GM18520 (cell line): ENCODE measurements at regions not wholly inside any gene's neighbourhood (a gene's known extent, or its start where the extent isn't known, plus 50 kb on each side); places are given as distances from the start of the nearest gene placed in this dataset.

Experiments used
- ATAC-seq: cut with Tn5 transposase; IDR thresholded peaks from one replicate; pipeline ENCODE4 v1.9.1; 2021; ENCODE audit not compliant: unreplicated experiment

DNA sequence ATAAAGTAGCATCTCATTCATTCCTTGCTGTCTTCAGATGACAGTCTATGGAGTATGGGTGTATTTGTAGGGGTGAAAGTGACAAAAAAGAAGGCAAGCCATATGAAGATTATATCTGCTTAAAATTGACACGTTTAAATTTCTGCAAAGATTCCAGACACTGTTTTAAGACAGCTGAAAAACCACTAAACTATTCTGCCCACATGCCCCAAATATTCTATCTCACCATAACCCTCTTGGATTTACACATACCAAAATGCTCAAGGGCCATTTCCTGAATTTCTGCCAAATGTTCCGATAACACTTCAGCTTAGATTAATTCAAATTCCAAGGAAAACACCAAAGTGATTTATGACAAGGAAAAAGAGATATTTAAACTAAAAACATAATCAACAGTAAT, 99.9 kb upstream of the IL6 start:
- no peak for ATAC-seq

- no peak for ATAC-seq
Observed at GRCh38 chr7:22625251-22625650, 101.7 kb upstream of the IL6 start.

GRCh38 chr7:22624781-22625180, 102.2 kb upstream of the IL6 start:
- no peak for ATAC-seq

DNA sequence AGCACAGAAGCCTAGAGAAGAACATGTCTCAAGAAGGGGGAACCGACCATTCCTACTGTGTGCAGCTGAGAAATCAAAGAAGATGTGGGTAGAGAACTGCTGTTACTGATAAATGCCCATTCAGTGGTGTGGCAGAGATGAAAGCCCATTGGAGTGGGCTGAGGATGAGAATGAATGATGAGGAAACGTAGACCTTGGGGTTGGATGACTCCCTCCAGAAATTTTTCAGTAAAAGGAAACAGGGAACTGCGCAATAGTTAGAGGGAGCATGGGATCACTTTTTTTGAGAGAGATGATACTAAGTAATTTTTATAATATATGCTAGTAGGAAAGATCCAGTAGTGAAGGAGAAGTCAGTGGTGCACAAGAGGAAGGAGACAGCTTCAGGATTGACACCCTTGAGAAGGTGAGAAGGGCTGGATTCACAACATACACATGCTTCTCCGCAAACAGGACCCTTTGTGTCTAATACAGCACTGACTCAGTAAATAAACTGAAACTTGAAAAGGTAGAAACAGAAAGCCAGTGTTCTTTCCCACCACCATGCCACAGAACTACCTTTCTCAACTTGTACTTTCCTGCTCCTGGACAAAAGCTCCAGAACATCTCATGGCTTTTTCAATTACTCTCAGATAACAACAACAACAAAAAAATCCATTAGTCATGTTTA, 104.7 kb upstream of the IL6 start:
- no peak for ATAC-seq

DNA sequence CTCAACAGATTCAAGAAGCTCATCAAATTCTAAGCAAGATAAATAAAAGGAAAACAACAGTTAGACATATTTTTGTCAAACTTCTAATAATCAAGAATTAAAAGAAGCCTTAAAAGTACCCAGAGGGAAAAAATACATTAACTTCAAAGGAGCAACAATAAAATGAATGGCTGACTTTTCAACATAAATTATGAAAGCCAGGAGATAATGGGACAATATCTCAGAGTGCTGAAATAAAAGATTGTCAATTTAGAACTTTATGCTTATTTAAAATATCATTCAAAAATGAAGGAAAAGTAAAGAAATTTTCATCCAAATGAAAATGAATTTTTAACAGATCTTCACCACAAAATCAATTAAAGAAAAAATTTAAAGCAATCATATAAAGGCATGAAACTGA, 108.5 kb upstream of the IL6 start:
- ATAC-seq, result no peak

GRCh38 chr7:22617166-22617565, 109.8 kb upstream of the IL6 start:
- ATAC-seq, result no peak

DNA sequence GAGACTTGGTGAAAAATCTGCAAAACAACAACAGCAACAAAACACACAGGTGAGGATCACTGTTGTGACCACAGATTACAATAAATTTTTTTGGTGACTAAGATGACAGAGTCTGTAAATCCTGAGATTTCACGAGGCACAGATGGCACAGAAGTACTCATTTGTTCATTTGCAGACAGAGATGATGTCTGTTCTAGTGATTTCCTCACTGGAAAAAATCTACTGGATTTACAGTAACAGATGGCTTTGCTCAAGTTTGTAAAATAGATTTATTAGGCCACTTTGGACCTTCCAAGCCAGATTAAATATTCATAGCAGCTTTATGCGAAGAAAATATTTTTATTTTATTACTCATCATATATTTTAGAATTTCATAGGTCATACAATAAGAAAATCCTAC, 113.5 kb upstream of the IL6 start:
- ATAC-seq, result no peak

DNA sequence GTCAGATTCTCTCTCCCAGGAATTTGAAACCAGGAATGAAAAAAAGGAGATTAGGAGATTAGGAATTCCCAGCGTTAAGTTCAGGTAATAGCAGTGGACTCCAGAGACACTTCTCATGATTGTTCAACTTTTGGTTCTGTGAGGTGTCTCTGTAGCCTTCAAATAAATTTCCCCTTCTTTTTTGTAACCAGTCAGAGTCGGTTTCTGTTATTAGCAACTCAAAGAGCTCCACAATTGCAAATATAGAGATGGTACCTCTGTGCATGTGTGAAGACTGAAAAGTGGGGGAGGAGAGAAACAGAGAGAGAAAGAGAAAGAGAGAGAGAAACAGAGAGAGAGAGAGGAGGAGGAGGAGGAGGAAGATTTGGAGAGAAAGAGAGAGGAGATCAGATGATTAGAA, 112.8 kb upstream of the STEAP1B start:
- peak; percentile 59 for ATAC-seq

DNA sequence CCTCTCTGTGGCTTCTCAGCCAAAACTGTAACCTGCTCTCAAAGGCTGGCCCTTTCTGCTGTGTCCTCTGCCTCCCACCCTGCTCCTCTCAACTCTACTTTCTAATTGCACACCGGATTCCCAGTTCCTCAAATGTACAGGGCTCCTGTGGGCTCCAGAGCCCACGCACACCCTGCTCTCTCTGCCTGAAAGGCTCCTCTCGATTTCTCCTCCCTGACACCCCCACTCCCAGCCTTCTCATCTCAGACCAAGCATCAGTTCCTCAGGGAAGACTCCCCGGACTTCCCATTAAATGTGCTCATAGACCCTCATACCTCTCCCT, 111.7 kb upstream of the STEAP1B start:
- no peak for ATAC-seq

- no peak for ATAC-seq
Observed at GRCh38 chr7:22610951-22611757, 111.2 kb upstream of the STEAP1B start.

GRCh38 chr7:22610263-22610662, 110.3 kb upstream of the STEAP1B start:
- no peak for ATAC-seq

- ATAC-seq, result no peak
Observed at GRCh38 chr7:22607180-22607579, 107.2 kb upstream of the STEAP1B start.

- no peak for ATAC-seq
Observed at GRCh38 chr7:22604246-22604645, 104.3 kb upstream of the STEAP1B start.

DNA sequence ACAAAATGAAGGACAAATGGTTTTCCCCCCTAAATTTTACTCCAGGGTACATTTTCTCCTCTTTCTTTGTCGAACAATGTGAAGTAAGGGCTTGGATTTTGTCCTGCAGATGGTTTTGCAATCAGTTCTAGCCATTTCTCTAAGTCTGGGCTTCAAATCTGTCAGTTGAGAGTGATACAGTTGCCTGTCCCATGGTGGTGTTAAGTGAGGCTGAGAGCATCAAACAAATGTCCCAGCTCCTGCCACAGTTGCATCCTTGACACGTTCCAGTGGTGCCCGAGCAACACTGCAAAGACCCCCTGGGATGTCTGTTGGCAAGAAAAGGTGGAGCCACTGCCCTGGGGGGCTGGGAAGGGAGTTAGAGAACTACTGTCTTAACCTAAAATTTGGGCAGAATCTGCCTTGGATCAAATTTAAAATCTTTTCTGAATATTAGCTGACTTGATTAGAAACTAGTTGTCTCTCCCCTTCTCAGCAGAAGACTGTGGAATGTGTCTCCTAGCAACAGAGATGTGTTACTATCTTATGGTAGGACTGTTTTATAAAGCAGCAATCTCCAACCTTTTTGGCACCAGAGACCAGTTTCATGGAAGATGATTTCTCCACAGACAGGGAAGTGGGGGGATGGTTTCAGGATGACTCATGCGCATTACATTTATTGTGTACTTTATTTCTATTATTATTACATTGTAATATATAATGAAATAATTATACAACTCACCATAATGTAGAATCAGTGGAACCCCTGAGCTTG, 102.0 kb upstream of the STEAP1B start:
- no peak for ATAC-seq

DNA sequence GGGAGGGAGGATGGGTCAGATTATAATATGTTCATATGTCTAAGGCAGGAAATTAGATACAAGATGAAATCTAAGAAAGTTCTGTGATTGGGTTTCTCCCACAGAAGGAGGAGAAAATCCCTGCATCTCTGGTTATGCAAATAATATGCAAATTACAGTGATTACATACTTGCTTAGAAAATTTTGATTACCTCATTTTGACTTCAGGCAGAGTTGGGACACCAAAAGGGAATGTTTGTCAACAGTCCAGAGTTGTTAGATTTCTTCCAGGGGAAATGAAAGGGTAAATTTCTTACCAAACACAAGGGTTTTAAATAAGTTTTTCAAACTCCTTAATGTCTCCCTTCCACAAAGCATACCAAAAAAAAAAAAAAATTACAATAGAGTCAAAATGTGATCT, 101.4 kb upstream of the STEAP1B start:
- ATAC-seq, result no peak

DNA sequence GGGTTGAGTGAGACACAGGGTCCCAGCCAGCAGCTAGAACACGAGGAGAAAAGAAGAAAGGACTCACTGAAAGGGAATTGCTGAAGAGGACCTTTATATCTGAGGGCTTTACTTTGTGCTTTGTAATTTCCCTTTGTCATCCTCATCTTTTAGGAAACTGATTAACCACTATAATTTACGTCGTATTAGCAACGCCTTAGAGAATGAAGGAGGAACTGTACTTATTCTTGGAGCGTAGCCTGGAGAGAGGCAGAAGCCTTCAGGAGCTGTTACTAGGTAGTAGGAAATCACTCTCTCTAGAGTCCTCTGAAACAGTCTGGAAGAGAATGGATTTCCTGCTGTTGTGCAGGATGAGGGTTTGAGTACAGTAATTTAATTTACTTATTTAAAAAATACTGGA, 101.0 kb upstream of the STEAP1B start:
- ATAC-seq, result no peak

GRCh38 chr7:22598318-22598920, 98.4 kb upstream of the STEAP1B start:
- no peak for ATAC-seq

GRCh38 chr7:22597844-22598243, 97.9 kb upstream of the STEAP1B start:
- ATAC-seq, result no peak

DNA sequence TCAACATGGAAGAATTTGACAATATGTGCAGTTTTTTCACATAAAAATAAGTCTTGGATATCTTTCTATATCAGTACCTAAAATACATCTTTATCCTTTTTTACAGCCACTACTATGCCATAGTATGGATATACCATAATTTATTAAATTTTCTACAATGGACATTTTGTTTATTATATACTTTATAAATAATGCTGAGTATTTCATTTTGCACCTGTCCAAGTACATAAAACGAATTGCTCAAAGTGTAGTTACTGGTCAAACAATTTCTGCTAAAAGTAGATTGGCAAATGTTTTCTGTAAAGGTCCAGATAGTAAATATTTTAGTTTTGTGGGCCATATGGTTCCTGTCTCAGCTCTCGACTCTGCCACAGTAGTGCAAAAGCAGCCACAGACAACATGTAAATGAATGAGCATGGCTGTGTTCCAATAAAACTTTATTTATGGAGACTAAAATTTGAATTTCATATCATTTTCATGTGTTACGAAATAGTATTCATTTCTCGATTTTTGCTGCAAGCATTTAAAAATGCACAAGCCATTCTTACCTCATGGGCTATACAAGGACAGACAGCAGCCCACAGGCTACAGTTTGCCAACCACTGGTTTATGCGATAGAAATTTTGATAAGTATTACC, 96.9 kb upstream of the STEAP1B start:
- ATAC-seq, result no peak

DNA sequence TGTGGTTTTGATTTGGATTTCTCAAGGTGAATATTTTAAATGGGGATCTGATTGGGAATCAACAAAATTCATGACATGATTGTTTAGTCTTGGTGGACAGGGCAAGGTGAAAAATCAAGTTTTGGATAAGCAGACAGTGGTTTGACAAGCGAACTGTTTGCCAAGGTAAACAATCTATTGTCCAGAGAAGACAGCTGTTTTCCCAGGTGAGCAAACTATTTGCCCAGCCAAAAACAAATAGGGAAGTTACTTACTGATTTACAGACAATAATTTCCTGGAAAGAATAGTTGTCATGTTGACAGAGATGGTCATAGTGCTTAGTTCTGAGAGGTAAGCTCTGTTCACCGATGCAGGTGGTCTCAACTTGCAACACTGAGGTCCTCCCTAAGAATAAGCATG, 94.0 kb upstream of the STEAP1B start:
- ATAC-seq, result no peak

DNA sequence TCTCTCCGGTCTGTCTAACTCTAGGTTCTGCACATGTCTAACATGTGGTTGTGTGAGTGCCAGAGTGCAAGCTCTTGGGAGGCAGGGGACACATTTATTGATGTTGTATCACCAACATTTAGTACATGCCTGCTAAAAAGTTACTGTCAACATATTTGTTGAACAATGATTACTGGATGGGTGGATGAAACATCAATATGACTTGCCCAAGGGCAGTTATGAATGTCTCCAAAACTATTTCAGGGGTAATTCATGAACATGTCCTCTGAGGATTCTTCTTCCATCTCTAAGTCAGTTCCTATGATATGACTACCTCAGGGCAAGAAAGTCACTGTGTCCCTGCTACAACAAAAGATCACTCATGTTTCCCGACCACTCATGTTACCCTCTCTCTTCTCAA, 91.3 kb upstream of the STEAP1B start:
- ATAC-seq, result no peak
